ENCODE measurements at regions not wholly inside any gene's neighbourhood (a gene's known extent, or its start where the extent isn't known, plus 50 kb on each side); places are given as distances from the start of the nearest gene placed in this dataset.

DNA sequence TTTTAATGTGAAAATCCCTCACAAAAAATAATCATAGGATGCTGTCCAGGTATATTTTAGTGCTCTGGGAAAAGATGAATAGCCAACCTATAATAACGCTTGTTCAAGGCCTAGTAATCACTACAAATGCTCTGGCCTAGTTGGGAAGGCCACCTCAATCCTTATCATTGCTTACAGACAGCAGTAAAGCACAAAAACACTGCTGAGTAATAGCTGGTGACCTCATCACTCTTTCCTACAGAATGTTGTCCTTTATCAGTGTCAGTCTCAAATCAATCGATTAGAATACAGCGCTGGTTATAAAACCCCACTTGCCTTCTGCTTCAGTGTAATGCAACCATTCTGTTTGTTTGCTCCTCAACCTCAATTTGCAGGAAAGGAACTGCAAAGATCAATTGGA is 72.6 kb upstream of the STEAP1 start:
- TF ChIP-seq POLR2A (IDR thresholded peaks at IDR 0.05): no peak
- TF ChIP-seq, protein P1, sequence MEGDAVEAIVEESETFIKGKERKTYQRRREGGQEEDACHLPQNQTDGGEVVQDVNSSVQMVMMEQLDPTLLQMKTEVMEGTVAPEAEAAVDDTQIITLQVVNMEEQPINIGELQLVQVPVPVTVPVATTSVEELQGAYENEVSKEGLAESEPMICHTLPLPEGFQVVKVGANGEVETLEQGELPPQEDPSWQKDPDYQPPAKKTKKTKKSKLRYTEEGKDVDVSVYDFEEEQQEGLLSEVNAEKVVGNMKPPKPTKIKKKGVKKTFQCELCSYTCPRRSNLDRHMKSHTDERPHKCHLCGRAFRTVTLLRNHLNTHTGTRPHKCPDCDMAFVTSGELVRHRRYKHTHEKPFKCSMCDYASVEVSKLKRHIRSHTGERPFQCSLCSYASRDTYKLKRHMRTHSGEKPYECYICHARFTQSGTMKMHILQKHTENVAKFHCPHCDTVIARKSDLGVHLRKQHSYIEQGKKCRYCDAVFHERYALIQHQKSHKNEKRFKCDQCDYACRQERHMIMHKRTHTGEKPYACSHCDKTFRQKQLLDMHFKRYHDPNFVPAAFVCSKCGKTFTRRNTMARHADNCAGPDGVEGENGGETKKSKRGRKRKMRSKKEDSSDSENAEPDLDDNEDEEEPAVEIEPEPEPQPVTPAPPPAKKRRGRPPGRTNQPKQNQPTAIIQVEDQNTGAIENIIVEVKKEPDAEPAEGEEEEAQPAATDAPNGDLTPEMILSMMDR (IDR thresholded peaks at IDR 0.05): no peak
